Body of pancreas (tissue), 4 donors: ENCODE measurements at regions not wholly inside any gene's neighbourhood (a gene's known extent, or its start where the extent isn't known, plus 50 kb on each side); places are given as distances from the start of the nearest gene placed in this dataset.

Experiments used
- POLR2A ChIP-seq, 3 donors: fragments of 450-650 bp; IDR thresholded peaks; one replicate each; pipeline ENCODE4 v1.6.1; 2016; ENCODE audit warnings: antibody characterized with exemption in 3 of 3, mild to moderate bottlenecking in 2 of 3
- TF ChIP-seq, protein P1 (sequence below), 7 experiments: fragments of 450-650 bp in 4 of 7; fragments of 200-600 bp in 3 of 7; sonication (generic) in 3 of 7; IDR thresholded peaks; one replicate each; pipeline ENCODE4 v1.5.1; 2016 to 2019; ENCODE audit warnings: antibody characterized with exemption in 7 of 7

DNA sequence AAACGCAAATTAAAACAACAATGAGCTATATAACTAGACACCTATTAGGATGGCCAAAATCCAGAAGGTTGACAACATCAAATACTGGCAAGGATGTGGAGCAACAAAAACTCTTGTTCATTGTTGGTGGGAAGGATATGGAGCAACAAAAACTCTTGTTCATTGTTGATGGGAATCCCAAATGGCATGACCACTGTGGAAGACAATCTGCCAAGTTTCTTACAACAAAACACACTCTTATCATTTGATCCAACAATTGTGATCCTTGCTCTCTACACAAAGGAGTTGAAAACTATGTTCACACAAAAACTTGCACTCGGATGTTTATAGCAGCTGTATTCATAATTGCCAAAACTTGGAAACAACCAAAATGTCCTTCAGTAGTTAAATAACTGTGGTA lies 61.8 kb upstream of the LAMA2 start:
- TF ChIP-seq, protein P1, sequence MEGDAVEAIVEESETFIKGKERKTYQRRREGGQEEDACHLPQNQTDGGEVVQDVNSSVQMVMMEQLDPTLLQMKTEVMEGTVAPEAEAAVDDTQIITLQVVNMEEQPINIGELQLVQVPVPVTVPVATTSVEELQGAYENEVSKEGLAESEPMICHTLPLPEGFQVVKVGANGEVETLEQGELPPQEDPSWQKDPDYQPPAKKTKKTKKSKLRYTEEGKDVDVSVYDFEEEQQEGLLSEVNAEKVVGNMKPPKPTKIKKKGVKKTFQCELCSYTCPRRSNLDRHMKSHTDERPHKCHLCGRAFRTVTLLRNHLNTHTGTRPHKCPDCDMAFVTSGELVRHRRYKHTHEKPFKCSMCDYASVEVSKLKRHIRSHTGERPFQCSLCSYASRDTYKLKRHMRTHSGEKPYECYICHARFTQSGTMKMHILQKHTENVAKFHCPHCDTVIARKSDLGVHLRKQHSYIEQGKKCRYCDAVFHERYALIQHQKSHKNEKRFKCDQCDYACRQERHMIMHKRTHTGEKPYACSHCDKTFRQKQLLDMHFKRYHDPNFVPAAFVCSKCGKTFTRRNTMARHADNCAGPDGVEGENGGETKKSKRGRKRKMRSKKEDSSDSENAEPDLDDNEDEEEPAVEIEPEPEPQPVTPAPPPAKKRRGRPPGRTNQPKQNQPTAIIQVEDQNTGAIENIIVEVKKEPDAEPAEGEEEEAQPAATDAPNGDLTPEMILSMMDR (IDR thresholded peaks at IDR 0.05) = no peak
- no peak for TF ChIP-seq POLR2A (IDR thresholded peaks at IDR 0.05)
